Stomach (tissue), 4 donors: ENCODE measurements at regions not wholly inside any gene's neighbourhood (a gene's known extent, or its start where the extent isn't known, plus 50 kb on each side); places are given as distances from the start of the nearest gene placed in this dataset.

ENCODE experiments used
- CTCF ChIP-seq, 7 experiments: fragments of 450-650 bp in 4 of 7; fragments of 200-600 bp in 3 of 7; sonication (generic) in 3 of 7; IDR thresholded peaks; one replicate each; pipeline ENCODE4 v1.5.1; 2016 to 2019; ENCODE audit warnings: antibody characterized with exemption in 7 of 7, control low read depth in 2 of 7, mild to moderate bottlenecking in 1 of 7
- POLR2A ChIP-seq, 4 donors: fragments of 450-650 bp; IDR thresholded peaks; one replicate each; pipeline ENCODE4 v1.6.1; 2016; ENCODE audit warnings: antibody characterized with exemption in 4 of 4, control low read depth in 2 of 4, mild to moderate bottlenecking in 1 of 4, moderate library complexity in 1 of 4
- POLR2AphosphoS5 ChIP-seq, 3 donors: sonication (generic); formaldehyde crosslinking; IDR thresholded peaks; one replicate each; pipeline ENCODE4 v1.6.1; 2016; ENCODE audit warnings: antibody characterized with exemption in 3 of 3

- TF ChIP-seq POLR2A (IDR thresholded peaks at IDR 0.05) = no peak
- TF ChIP-seq CTCF (IDR thresholded peaks at IDR 0.05) = no peak
- no peak for TF ChIP-seq POLR2AphosphoS5 (IDR thresholded peaks at IDR 0.05)
Measured at GRCh38 chr3:145087038-145087437, 1073.9 kb downstream of the PLOD2 start.
